ENCODE measurements at regions not wholly inside any gene's neighbourhood (a gene's known extent, or its start where the extent isn't known, plus 50 kb on each side); places are given as distances from the start of the nearest gene placed in this dataset.

DNA sequence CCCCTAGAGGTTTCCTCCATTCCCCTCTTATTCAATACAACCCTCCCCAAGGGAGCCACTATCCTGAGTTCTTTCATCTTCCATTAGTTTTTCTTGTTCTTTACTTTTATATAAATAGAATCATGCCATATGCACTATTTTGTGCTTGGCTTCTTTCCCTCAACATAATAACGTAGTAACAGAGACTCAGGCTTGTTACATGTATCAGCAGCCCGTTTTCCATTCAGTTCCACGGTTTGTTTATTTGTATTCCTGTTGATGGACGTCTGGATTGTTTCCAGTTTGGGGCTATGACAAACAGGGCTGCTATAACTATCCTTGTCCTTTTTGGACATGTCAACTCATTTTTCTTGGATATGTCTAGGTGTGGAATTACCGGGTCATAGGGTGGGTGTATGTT, 264.4 kb upstream of the MKI67 start (continued):
- TF ChIP-seq ZSCAN25 (CRISPR knock-in tag; IDR thresholded peaks at IDR 0.05) = no peak
- TF ChIP-seq, protein P1, sequence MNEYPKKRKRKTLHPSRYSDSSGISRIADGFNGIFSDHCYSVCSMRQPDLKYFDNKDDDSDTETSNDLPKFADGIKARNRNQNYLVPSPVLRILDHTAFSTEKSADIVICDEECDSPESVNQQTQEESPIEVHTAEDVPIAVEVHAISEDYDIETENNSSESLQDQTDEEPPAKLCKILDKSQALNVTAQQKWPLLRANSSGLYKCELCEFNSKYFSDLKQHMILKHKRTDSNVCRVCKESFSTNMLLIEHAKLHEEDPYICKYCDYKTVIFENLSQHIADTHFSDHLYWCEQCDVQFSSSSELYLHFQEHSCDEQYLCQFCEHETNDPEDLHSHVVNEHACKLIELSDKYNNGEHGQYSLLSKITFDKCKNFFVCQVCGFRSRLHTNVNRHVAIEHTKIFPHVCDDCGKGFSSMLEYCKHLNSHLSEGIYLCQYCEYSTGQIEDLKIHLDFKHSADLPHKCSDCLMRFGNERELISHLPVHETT (CRISPR knock-in tag; conservative IDR thresholded peaks at IDR 0.05) = no peak

DNA sequence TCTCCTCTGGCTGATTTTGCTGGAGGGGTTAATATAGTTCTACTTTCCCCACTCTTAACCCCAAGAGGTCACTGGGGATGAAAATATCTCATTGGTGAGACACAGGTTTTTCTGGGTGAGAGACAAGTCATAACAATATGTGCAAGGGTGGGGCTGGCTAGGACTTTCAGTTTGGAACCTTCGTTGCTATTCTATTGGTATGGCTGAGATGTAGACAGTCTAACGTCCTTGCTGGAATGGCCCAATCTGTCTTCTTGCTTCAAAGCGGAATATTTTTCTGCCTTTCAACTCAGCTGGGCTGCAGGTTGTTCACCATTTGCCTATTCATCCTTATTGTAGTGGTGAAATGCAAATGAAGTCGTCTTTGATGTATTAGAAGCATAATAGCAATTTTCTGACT, 267.3 kb upstream of the MKI67 start:
- Histone ChIP-seq H3K9me3 (ENCODE audit: low read length) (no peaks in the 10 kb centered on the region), H3K4me1 (ENCODE audit: insufficient read depth, low read length) (no peaks in the 10 kb centered on the region), H3K79me2 (ENCODE audit: insufficient read depth, low read length) (no peaks in the 10 kb centered on the region), H3K27me3 (ENCODE audit: control insufficient read depth in 1 of 2, insufficient read depth in 2 of 2, low read length in 2 of 2) (peaks cover 0 to 8% of the 10 kb centered on the region in 2 experiments; a peak in 1 of 5 replicates), H4K20me1 (ENCODE audit: insufficient read depth, low read length) (no peaks in the 10 kb centered on the region), H3K9ac (ENCODE audit: insufficient read depth, low read depth, low read length) (no peak overlapping the region), H3K4me3 (replicated peaks in 1 of 3; ENCODE audit: insufficient read depth in 1 of 3, low read depth in 2 of 3, low read length in 3 of 3) (no peak overlapping the region), H3K27ac (ENCODE audit: extremely low read length, insufficient read depth, low read length) (no peak overlapping the region), H2AFZ (ENCODE audit: low read length) (no peak overlapping the region), H3K36me3 (replicated peaks in 1 of 2; ENCODE audit: control insufficient read depth in 1 of 2, insufficient read depth in 2 of 2, low read length in 2 of 2) (no peaks in the 10 kb centered on the region), H3K4me2 (ENCODE audit: low read depth, low read length) (no peak overlapping the region)
- no peak for FAIRE-seq
- ChIA-PET CTCF (ENCODE audit: low intra/inter-chr PET ratio, low total read pairs) (no interaction called here), POLR2A (no interaction called here)
- TF ChIP-seq, protein P2, sequence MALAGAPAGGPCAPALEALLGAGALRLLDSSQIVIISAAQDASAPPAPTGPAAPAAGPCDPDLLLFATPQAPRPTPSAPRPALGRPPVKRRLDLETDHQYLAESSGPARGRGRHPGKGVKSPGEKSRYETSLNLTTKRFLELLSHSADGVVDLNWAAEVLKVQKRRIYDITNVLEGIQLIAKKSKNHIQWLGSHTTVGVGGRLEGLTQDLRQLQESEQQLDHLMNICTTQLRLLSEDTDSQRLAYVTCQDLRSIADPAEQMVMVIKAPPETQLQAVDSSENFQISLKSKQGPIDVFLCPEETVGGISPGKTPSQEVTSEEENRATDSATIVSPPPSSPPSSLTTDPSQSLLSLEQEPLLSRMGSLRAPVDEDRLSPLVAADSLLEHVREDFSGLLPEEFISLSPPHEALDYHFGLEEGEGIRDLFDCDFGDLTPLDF (CRISPR knock-in tag; IDR thresholded peaks at IDR 0.05) = no peak
- TF ChIP-seq ONECUT2 (CRISPR knock-in tag; IDR thresholded peaks at IDR 0.05) = no peak
- TF ChIP-seq, protein P3, sequence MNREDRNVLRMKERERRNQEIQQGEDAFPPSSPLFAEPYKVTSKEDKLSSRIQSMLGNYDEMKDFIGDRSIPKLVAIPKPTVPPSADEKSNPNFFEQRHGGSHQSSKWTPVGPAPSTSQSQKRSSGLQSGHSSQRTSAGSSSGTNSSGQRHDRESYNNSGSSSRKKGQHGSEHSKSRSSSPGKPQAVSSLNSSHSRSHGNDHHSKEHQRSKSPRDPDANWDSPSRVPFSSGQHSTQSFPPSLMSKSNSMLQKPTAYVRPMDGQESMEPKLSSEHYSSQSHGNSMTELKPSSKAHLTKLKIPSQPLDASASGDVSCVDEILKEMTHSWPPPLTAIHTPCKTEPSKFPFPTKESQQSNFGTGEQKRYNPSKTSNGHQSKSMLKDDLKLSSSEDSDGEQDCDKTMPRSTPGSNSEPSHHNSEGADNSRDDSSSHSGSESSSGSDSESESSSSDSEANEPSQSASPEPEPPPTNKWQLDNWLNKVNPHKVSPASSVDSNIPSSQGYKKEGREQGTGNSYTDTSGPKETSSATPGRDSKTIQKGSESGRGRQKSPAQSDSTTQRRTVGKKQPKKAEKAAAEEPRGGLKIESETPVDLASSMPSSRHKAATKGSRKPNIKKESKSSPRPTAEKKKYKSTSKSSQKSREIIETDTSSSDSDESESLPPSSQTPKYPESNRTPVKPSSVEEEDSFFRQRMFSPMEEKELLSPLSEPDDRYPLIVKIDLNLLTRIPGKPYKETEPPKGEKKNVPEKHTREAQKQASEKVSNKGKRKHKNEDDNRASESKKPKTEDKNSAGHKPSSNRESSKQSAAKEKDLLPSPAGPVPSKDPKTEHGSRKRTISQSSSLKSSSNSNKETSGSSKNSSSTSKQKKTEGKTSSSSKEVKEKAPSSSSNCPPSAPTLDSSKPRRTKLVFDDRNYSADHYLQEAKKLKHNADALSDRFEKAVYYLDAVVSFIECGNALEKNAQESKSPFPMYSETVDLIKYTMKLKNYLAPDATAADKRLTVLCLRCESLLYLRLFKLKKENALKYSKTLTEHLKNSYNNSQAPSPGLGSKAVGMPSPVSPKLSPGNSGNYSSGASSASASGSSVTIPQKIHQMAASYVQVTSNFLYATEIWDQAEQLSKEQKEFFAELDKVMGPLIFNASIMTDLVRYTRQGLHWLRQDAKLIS (CRISPR knock-in tag; IDR thresholded peaks at IDR 0.05) = no peak
- intact Hi-C loops (cut with micrococcal nuclease; ENCODE audit: unreplicated experiment) (no loop called here), in situ Hi-C loops (cut with HindIII; ENCODE audit: extremely low pct_ligation_motif_present, low pct_unique_long_range_greater_than_20kb) (no loop called here)
- DNase-seq (ENCODE audit: low spot score) = no peak
- no TSS peak for BruUV-seq (replicated peaks)
- no peak for ATAC-seq
- WGBS (ENCODE audit: low lambda C conversion rate) = 0% methylated on average over 4 of the region's 4 CpGs

Measured in HepG2 (cell line).